ENCODE measurements at regions not wholly inside any gene's neighbourhood (a gene's known extent, or its start where the extent isn't known, plus 50 kb on each side); places are given as distances from the start of the nearest gene placed in this dataset.

GRCh38 chr18:40685219-40685618, 1269.8 kb upstream of the PIK3C3 start (continued):
- TF ChIP-seq, protein P1, sequence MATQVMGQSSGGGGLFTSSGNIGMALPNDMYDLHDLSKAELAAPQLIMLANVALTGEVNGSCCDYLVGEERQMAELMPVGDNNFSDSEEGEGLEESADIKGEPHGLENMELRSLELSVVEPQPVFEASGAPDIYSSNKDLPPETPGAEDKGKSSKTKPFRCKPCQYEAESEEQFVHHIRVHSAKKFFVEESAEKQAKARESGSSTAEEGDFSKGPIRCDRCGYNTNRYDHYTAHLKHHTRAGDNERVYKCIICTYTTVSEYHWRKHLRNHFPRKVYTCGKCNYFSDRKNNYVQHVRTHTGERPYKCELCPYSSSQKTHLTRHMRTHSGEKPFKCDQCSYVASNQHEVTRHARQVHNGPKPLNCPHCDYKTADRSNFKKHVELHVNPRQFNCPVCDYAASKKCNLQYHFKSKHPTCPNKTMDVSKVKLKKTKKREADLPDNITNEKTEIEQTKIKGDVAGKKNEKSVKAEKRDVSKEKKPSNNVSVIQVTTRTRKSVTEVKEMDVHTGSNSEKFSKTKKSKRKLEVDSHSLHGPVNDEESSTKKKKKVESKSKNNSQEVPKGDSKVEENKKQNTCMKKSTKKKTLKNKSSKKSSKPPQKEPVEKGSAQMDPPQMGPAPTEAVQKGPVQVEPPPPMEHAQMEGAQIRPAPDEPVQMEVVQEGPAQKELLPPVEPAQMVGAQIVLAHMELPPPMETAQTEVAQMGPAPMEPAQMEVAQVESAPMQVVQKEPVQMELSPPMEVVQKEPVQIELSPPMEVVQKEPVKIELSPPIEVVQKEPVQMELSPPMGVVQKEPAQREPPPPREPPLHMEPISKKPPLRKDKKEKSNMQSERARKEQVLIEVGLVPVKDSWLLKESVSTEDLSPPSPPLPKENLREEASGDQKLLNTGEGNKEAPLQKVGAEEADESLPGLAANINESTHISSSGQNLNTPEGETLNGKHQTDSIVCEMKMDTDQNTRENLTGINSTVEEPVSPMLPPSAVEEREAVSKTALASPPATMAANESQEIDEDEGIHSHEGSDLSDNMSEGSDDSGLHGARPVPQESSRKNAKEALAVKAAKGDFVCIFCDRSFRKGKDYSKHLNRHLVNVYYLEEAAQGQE (IDR thresholded peaks at IDR 0.05; ENCODE audit: low read depth, low read length) = no peak
- no peak for TF ChIP-seq SMAD1 (IDR thresholded peaks at IDR 0.05; ENCODE audit: low read depth, partially characterized antibody)
- no peak for TF ChIP-seq HDAC6 (IDR thresholded peaks at IDR 0.05; ENCODE audit: unreplicated experiment)
- no peak for TF ChIP-seq MTA2 (IDR thresholded peaks at IDR 0.05; ENCODE audit: low read depth)
- no peak for TF ChIP-seq FOXK2 (IDR thresholded peaks at IDR 0.05)
- TF ChIP-seq MEF2B (IDR thresholded peaks at IDR 0.05; ENCODE audit: partially characterized antibody, poor library complexity, severe bottlenecking) = no peak

DNA sequence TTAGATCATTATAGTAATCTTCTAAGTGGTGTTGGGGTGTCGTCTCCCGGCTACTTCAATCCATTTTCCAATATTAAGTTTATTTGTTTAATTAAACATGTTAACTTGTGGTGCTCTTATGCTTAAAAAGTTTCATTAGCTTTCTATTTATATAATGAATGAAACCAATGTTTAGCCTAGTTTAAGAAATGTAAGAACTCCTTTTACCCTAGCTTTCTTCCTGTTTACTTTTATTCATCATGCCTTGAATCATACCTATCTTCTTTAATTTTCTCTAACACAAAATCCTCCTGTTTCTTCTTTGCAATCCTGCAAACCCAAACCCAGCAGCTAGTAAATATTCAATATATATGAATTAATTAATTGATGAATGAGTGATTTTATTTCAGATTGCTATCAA, 1276.7 kb upstream of the PIK3C3 start:
- POLR2A ChIA-PET = no interaction called here
- Histone ChIP-seq H3K4me1 (ENCODE audit: control insufficient read depth, insufficient read depth, low read length) (no peaks in the 10 kb centered on the region), H3K4me3 (no peak overlapping the region), H3K4me2 (ENCODE audit: control insufficient read depth, insufficient read depth) (no peak overlapping the region), H3K36me3 (ENCODE audit: control insufficient read depth in 2 of 2, insufficient read depth in 2 of 2, low read length in 1 of 2) (no peaks in the 10 kb centered on the region), H3K9me3 (replicated peaks; ENCODE audit: control insufficient read depth, insufficient read depth, low read length) (no peaks in the 10 kb centered on the region), H3K27ac (ENCODE audit: control insufficient read depth, insufficient read depth) (no peak overlapping the region), H4K20me1 (ENCODE audit: control insufficient read depth, insufficient read depth) (no peaks in the 10 kb centered on the region), H3K79me2 (ENCODE audit: control insufficient read depth, insufficient read depth, low read length) (no peaks in the 10 kb centered on the region), H3K9ac (ENCODE audit: control insufficient read depth, insufficient read depth, low read length) (no peak overlapping the region), H2AFZ (ENCODE audit: control insufficient read depth, low read depth, low read length) (no peak overlapping the region), H3K27me3 (replicated peaks in 1 of 2; ENCODE audit: control insufficient read depth in 2 of 2, insufficient read depth in 2 of 2, low read length in 1 of 2) (no peaks in the 10 kb centered on the region)
- no TSS peak for BruUV-seq (replicated peaks)
- SMC1A ChIA-PET (ENCODE audit: uncharacterized antibody, unreplicated experiment) = interaction anchor here (1.1 to 1.4 kb wide), 2 partner anchors 10 to 16 kb away, joined by 3 to 4 read pairs; no protein-coding TSS in a partner anchor
- no peak for ATAC-seq
- WGBS (ENCODE audit: insufficient coverage, insufficient replicate concordance, low lambda C conversion rate, missing lambda C conversion rate) = 41% methylated on average over 2 of the region's 2 CpGs
- CTCF ChIA-PET = no interaction called here
- intact Hi-C loops (cut with micrococcal nuclease; ENCODE audit: unreplicated experiment) (no loop called here), in situ Hi-C loops (cut with MboI) (no loop called here)
- no peak for FAIRE-seq
- no peak for DNase-seq (ENCODE audit: low read depth, low spot score)
- RAD21 ChIA-PET (ENCODE audit: unreplicated experiment) = no interaction called here
- TF ChIP-seq EZH2 (IDR thresholded peaks at IDR 0.05; ENCODE audit: borderline replicate concordance, control insufficient read depth, low read depth, low read length) = no peak
- TF ChIP-seq ASH2L (IDR thresholded peaks at IDR 0.05; ENCODE audit: borderline replicate concordance, low read depth) = no peak
- TF ChIP-seq NBN (IDR thresholded peaks at IDR 0.05) = no peak
- no peak for TF ChIP-seq STAT1 (conservative IDR thresholded peaks at IDR 0.05)
- no peak for TF ChIP-seq NFIC (IDR thresholded peaks at IDR 0.05; ENCODE audit: low read depth, low read length)
- TF ChIP-seq IRF4 (IDR thresholded peaks at IDR 0.05; ENCODE audit: low read depth, low read length) = no peak
- no peak for TF ChIP-seq CHD1 (IDR thresholded peaks at IDR 0.05; ENCODE audit: low read depth, low read length)
- TF ChIP-seq, protein P2, sequence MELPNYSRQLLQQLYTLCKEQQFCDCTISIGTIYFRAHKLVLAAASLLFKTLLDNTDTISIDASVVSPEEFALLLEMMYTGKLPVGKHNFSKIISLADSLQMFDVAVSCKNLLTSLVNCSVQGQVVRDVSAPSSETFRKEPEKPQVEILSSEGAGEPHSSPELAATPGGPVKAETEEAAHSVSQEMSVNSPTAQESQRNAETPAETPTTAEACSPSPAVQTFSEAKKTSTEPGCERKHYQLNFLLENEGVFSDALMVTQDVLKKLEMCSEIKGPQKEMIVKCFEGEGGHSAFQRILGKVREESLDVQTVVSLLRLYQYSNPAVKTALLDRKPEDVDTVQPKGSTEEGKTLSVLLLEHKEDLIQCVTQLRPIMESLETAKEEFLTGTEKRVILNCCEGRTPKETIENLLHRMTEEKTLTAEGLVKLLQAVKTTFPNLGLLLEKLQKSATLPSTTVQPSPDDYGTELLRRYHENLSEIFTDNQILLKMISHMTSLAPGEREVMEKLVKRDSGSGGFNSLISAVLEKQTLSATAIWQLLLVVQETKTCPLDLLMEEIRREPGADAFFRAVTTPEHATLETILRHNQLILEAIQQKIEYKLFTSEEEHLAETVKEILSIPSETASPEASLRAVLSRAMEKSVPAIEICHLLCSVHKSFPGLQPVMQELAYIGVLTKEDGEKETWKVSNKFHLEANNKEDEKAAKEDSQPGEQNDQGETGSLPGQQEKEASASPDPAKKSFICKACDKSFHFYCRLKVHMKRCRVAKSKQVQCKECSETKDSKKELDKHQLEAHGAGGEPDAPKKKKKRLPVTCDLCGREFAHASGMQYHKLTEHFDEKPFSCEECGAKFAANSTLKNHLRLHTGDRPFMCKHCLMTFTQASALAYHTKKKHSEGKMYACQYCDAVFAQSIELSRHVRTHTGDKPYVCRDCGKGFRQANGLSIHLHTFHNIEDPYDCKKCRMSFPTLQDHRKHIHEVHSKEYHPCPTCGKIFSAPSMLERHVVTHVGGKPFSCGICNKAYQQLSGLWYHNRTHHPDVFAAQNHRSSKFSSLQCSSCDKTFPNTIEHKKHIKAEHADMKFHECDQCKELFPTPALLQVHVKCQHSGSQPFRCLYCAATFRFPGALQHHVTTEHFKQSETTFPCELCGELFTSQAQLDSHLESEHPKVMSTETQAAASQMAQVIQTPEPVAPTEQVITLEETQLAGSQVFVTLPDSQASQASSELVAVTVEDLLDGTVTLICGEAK (IDR thresholded peaks at IDR 0.05; ENCODE audit: borderline replicate concordance) = no peak
- TF ChIP-seq IKZF2 (IDR thresholded peaks at IDR 0.05) = no peak
- no peak for TF ChIP-seq SMAD1 (IDR thresholded peaks at IDR 0.05; ENCODE audit: low read depth, partially characterized antibody)

All from GM12878 (cell line).